Gastroesophageal sphincter (tissue), 3 donors: ENCODE measurements at regions not wholly inside any gene's neighbourhood (a gene's known extent, or its start where the extent isn't known, plus 50 kb on each side); places are given as distances from the start of the nearest gene placed in this dataset.

ENCODE experiments used
- EP300 ChIP-seq: sonication (generic); formaldehyde crosslinking; IDR thresholded peaks from one replicate; pipeline ENCODE4 v1.6.1; 2017; ENCODE audit warnings: antibody characterized with exemption, mild to moderate bottlenecking
- POLR2A ChIP-seq, 2 donors: fragments of 450-650 bp; IDR thresholded peaks; one replicate each; pipeline ENCODE4 v1.6.1; 2017; ENCODE audit warnings: antibody characterized with exemption in 2 of 2, mild to moderate bottlenecking in 2 of 2, moderate library complexity in 1 of 2
- POLR2AphosphoS5 ChIP-seq: sonication (generic); formaldehyde crosslinking; IDR thresholded peaks from one replicate; pipeline ENCODE4 v1.6.1; 2017; ENCODE audit warnings: antibody characterized with exemption
- TF ChIP-seq, protein P1 (sequence below), 4 experiments: fragments of 200-600 bp in 2 of 4; fragments of 450-650 bp in 2 of 4; sonication (generic) in 1 of 4; IDR thresholded peaks; one replicate each; pipeline ENCODE4 v1.5.1; 2017 to 2019; ENCODE audit warnings: antibody characterized with exemption in 4 of 4, mild to moderate bottlenecking in 2 of 4, moderate library complexity in 2 of 4

DNA sequence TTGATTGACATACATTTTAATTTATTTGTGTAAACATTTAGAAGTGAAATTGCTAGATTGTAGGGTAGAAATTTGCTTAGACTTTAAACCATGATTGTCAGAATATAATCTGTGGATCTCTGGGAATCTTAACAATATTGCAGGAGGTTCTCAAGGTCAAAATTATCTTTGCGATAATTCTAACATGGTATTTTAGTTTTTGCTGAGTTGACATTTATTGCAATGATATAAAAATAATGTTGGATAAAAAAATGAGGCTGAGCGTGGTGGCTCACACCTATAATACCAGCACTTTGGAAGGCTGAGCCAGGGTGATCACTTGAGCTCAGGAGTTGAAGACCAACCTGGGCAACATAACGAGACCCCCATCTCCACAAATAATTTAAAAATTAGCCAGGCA is 70.3 kb upstream of the SGCD start:
- TF ChIP-seq, protein P1, sequence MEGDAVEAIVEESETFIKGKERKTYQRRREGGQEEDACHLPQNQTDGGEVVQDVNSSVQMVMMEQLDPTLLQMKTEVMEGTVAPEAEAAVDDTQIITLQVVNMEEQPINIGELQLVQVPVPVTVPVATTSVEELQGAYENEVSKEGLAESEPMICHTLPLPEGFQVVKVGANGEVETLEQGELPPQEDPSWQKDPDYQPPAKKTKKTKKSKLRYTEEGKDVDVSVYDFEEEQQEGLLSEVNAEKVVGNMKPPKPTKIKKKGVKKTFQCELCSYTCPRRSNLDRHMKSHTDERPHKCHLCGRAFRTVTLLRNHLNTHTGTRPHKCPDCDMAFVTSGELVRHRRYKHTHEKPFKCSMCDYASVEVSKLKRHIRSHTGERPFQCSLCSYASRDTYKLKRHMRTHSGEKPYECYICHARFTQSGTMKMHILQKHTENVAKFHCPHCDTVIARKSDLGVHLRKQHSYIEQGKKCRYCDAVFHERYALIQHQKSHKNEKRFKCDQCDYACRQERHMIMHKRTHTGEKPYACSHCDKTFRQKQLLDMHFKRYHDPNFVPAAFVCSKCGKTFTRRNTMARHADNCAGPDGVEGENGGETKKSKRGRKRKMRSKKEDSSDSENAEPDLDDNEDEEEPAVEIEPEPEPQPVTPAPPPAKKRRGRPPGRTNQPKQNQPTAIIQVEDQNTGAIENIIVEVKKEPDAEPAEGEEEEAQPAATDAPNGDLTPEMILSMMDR (IDR thresholded peaks at IDR 0.05) = no peak
- TF ChIP-seq POLR2A (IDR thresholded peaks at IDR 0.05) = no peak
- TF ChIP-seq POLR2AphosphoS5 = no peak
- TF ChIP-seq EP300 = no peak
